Activated CD4-positive, alpha-beta T cell treated with anti-CD3 and anti-CD28 coated beads for 1 hour (primary cell): ENCODE measurements at regions not wholly inside any gene's neighbourhood (a gene's known extent, or its start where the extent isn't known, plus 50 kb on each side); places are given as distances from the start of the nearest gene placed in this dataset.

Source experiments
- DNase-seq: peaks from one replicate; pipeline ENCODE4 v3.0.0-alpha.2; 2020

GRCh38 chr10:8233049-8233448 is 178.6 kb downstream of the GATA3 start:
- DNase-seq: no peak

DNA sequence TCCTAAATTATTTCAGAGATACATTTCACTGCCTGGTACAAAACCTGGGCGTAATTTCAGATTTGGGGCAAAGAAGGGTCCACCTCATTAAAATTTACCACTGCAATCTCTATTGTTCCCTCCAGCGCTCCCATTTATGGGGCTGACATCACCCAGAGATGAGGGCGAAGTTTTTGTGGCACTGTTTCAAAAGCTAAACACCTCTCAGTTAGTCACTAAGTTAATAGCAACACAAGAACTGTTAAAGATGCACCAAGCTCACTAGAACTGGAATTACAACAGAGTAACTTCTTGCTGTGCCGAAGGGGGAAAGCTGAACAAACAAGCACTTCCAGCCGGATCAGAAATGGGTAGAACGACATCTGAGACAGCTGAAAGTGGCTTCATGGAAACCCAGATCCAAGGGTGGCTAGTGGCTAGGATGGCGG is 179.4 kb downstream of the GATA3 start:
- DNase-seq: no peak

DNA sequence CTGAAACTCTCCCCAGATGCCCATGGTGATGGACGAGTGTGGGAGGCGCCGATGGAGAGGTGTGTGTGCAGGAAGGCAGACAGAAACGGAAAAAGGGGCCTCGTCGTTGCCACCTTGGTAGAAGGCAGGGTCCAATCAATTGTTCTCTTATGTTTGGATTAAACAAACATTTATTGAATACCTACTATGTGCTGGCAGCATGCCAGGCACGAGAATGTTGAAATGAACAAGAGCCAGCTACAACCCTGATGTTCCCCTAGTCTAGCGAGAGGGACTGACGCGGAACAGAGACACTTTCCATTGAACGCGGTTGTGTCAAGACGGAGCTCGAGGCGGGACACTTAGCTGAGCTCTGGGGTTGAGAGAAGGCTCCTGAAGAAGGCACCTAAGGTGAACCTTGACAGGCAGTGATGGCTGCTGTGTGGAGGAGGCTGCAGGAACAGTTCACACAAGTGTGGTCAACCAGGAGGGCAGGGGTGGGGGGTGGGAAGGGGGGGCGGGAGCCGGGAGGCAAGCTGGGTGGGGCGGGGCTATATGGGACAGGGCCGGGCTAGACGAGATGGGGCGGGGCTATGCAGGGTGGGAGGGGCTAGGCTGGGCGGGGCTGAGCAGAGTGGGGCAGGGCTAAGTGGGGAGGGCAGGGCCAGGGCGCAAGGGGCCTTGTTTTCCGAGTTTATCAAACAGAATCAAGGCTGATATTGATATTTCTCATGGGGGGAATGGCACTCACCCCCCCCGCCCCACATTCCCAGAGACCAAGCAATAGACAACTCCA is 181.0 kb downstream of the GATA3 start:
- no peak for DNase-seq

GRCh38 chr10:8238986-8239385 is 184.5 kb downstream of the GATA3 start:
- no peak for DNase-seq

GRCh38 chr10:8240861-8241260 is 186.4 kb downstream of the GATA3 start:
- no peak for DNase-seq

DNA sequence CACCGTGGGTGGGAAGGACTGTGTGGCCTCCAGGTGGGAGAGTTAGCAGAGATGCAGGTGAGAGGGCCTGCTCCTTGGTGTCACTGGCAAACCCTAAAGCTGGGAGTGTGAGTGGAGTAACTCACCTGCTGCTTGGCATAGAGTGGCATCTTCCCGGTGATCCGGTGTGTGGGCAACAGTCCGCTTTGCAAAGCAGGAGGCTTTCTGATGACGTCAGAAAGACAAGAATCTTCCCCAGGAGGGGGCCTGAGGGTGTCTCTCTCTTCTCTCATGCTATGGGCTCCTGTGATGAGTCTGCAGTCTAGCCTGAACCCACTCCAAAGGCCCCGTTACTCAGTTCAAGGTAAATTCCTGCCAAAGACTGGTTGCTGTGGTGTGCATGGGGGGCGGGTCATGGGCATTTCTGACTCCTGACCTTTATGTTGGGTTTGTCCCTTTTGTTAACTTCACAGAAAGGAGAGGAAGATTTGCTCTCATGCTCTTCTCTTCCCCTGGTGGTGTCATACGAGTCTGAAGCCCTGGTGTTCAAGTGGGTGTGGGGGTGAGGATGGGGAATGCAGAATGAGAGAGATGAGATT is 187.9 kb downstream of the GATA3 start:
- DNase-seq: no peak

DNA sequence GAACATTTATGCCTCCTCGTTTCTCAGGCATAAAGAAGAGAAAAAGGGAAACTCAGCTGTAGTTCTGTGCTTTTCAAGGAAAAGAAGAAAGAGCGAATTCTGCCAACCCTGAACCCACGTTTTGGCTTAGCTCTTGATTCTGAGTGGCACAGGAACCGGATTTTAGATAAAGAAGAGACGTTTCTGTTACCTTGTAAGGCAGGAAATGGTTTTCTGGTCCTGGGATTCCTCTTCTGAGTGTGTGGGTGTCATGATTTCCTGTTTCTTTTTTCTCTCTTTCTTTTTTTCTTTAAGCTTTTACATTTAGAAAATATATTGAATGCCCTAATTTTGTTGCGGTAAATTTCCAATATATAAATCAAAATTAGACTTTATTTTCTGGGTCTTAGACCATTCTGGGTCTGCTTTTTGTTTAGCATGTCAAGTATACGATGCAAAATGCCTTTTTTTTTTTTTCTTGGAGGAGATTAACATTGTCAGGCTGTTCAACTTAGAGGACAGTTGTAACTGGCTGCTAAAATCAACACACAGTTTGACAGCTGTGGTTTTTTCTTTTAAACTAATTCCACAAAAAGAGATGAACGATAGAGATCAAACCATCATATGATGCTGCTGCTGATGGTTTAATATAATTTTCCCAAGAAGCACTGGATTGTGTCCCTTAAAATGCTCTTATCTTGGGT is 190.8 kb downstream of the GATA3 start:
- no peak for DNase-seq

DNA sequence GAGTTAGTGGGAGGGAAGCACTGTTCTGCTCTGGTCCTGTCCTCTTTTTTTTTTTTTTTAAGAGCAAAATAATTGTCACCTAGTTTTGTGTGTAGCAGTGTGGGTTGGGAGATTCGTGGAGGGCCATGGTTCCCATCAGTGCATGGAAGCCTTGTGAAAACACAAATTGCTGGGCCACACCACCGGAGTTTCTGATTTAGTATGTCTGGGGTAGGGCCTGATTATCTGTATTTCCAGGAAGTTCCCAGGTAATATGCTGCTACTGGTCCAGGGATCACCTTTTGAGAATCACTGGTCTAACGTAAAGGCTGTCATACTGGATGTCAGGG is 191.3 kb downstream of the GATA3 start:
- no peak for DNase-seq

DNA sequence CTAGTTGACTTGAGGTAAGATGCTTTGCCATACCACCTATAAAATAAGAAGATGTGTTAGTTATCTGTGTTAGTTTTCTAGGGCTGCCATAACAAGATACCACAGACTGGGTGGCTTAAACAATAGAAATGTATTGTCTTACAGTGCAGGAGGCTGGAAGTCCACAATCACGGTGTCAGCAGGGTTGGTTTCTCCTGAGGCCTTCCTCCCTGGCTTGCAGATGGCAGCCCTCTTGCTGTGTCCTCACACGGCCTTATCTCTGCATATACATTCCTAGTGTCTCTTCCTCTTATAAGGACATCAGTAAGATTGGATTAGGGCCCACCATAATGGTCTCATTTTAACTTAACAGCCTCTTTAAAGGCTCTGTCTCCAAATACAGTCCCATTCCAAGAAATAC is 192.1 kb downstream of the GATA3 start:
- no peak for DNase-seq

DNA sequence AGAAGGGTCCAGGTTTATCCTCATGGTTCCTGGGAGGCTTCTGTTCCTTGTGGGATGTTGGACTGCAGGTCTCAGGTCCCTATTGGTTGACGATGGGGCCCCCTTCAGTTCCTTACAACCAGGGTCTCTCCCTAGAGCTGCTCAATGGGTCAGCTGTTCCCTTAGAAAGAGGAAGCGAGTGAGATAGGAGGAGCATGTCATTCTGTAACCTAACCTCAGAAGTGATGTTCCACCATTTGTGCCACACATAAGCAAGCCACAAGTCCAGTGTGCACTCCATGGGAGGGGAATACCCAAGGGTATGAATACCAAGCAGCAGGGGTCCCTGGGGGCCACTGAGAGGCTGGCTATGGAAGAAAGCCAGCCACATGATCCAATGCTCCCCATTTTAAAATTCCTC is 192.7 kb downstream of the GATA3 start:
- no peak for DNase-seq

DNA sequence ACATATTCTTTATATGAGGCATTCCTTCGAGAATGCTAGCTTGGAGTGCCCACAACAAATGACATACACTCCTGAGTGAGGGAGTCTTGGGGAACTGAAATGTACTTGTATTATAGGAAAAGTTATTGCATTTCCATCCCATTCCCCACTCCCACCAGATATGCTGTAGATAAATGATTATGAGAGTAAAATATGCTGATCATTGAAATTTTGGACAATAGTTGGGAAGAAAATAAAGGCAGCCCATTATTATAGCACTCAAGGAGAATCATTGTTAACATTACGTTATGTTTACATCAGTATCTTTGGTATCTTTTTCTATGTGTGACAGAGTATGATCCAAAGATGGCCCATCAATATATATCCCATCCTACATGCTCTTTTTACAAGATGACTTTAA is 194.4 kb downstream of the GATA3 start:
- no peak for DNase-seq

DNA sequence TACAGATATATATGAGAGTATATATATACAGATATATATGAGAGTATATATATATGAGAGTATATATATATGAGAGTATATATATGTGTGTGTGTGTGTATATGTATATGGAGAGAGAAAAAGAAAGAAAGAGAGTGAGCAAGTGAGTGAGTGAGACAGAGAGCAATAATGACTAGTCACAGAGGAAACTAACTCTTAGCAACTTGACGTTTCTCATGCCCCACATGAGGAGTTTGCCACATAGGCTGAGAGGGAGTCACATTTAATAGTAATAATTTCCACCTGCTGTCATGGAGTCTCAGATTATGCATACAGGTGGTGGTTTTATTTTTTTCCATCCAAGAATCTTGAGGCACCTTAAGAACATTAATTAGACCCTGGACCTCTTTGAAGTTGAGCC is 199.9 kb downstream of the GATA3 start:
- no peak for DNase-seq

DNA sequence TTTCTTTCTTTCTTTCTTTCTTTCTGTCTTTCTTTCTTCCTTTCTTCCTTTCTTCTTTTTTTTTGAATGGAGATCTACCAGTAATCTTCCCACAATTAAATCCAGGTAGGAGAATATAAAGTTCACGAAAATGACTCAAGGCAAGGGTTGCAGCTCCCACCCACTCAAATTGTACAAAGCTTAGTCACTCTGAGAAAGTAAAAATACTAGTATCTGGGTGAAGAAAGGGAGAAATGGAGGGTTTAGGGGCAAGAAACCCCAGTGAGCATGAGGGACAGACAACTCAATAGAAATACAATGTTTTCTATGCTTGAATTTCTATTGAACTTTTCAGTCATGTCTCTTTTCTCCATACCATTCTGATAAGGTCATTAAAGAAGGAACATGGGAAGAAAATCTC is 200.8 kb downstream of the GATA3 start:
- no peak for DNase-seq

DNA sequence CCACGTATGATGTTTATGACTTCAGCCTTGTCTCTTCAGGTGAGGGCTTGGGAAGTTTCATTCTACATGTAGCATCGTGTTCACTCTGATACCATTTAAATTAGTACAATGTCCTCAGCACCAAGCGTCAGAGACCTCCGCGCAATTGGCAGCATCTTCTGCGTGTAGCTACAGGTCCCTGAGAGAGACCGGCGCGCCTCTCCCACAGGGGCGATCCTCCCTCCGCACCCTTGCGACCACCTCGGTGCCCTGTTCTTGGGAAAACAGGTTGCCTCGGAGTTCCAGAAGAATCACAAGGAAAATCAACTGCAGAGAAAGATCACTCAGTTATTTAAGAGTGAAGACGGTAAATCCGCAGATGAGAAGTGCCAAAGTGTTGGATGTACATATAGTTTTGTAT is 206.2 kb downstream of the GATA3 start:
- no peak for DNase-seq

DNA sequence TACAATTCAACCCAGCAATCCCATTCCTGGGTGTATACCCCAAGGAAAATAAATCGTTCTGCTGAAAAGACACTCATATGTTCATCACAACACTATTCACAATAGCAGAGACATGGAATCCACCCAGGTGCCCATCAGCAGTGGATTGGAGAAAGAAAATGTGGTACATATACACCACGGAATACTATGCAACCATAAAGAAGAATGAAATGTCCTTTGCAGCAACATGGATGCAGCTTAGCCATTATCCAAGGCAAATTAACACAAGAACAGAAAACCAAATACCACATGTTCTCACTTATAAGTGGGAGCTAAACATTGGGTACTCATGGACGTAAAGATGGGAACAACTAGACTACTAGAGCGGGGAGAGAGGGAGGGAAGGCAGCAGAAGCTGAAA is 207.8 kb downstream of the GATA3 start:
- DNase-seq: no peak

DNA sequence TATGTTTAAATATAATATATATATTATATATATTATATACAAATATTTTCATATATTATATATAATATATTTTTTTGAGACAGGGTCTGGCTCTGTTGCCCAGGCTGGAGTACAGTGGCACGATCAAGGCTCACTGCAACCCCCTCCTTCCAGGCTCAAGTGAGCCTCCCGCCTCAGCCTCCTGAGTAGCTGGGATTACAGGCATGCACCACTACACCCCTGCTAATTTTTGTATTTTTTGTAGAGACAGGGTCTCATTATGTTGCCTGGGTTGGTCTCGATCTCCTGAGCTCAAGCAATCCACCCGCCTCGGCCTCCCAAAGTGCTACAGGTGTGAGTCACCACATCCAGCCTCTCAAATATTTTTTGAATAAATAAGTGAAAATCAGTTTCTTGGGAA is 215.5 kb downstream of the GATA3 start:
- no peak for DNase-seq

DNA sequence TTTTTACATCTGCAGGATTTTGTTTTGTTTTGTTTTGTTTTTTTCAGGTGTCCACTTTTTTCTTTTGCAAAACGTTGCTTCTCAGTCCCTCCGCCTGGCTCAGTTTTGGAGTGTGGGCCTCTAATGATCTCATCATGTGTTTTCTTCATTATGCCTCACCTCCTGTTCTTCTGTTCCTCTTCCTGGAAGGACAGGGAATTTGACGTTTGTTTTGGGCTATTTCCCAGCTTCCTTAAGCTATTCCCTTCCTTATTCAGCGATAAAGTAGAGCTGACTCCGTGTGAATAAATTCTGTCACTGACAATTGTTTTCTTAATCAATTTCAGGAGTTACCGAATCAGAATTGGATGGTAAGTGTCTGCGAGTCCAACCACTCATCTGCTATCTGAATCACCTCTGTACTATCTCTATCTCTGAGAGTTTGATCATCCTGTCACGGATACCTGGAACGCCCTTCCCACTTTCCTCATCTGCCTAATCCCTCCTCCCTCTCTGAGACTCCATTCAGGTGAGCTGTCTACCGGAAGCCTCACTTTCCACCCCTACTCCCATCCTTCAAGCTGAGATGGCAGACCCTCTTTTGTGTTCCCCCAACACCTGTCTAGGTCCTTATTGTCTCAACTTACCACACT is 218.4 kb downstream of the GATA3 start:
- no peak for DNase-seq

GRCh38 chr10:8273749-8274148 is 219.3 kb downstream of the GATA3 start:
- DNase-seq: no peak

DNA sequence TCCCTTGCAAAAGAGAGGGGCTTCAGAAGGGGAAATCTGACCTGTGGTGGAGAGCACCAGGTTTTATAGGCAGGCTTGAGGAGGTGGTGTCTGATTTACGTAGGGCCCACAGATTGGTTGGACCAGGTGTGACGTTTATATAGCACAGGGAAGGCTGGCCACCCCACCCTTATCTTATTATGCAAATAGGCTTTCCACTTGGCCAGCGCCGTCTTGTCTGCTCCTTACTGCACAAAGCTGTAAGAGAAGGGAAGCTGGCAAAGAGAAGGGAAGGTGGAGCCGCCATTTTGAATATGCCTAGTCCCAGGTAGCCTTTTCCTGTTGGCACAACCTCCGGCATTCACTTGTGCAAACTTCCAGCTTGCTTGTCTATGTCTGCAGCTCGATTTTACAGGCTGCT is 221.4 kb downstream of the GATA3 start:
- no peak for DNase-seq

DNA sequence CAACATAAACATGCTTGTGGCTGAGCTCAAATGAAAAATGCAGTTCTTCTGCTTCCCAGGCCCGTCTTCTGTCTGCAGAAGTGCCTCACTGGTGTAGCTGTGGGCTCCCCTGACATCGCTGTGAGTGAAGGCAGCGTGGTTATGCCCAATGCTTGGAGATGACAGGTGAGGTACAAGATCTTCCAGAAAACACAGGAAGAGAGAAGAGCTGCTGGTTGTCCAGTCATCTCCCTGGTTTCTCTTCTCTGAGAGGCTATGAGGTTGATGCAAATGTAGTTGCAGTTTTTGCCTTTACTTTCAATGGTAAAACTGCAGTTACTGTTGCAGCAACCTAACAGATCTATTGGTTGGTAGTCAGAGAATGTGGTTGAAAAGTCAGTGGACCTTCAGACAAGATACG is 223.6 kb downstream of the GATA3 start:
- DNase-seq: no peak

DNA sequence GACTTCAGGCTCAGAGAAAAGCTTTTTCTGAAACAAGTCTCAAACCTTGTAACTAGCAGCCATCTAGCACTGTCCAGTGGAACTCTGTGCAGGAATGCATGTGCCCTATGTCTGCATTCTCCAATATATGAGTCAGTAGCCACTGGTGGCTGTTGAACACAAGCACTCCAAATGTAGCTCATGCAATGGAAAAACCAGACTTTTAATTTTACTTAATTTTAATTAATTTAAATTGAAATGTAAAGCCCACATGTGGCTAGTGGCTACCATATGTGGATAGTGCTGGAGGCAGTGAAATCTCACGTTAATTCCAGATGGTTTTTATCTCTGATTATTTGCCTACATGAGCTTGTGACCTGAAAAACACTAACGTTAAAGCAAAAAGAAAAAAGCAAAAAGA is 225.1 kb downstream of the GATA3 start:
- DNase-seq: no peak

GRCh38 chr10:8280946-8281345 is 226.5 kb downstream of the GATA3 start:
- DNase-seq: no peak

DNA sequence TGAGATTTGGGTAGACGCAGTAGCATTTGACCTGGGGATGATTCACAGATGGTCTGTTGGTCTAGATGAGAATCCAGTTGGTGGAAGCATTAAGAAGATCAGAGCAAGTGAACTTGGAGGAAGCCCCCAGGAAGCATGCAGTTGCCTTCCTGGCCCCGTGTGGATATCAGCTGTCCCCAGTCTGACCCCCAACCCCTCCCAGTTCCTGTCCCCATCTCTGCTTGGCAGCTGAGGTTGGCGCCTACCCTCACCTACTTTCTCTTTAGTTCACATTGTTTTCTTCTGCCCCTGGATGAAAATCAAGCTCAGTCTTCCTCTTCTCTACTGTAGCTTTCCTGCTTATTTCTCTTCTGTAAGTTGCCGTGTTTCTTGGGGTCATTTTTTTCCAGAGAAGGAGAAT is 227.9 kb downstream of the GATA3 start:
- DNase-seq: no peak
